Limb (tissue), 2 donors: ENCODE measurements at regions not wholly inside any gene's neighbourhood (a gene's known extent, or its start where the extent isn't known, plus 50 kb on each side); places are given as distances from the start of the nearest gene placed in this dataset.

Experiments
- DNase-seq, 2 donors: peaks; one replicate each; pipeline ENCODE4 v3.0.0-alpha.2; 2016; ENCODE audit errors: extremely low spot score in 2 of 2

- no peak for DNase-seq
Observed at GRCh38 chr22:48796310-48797015, 1031.2 kb downstream of the BRD1 start.

DNA sequence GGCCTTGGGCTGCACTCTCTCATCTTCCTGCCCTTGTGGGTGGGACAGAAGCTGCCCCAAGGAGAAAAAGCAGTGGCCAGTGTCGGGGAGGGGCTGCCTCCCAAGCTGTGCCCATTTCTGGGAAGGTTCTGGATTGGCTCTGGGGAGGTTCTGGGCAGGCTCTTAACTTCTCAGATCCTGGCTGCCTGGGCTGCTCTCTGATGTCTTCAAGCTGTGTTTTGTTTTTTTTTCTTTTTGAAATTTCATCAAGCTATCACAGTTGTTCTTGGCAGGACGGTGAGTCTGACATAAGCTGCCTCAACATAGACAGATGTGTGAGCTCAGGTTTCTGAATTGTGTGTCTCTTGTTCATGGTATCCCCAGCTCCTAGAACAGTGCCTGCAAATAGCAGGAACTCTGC is 1032.0 kb downstream of the BRD1 start:
- DNase-seq, result peak in 1 of 2 donors; percentile 38

DNA sequence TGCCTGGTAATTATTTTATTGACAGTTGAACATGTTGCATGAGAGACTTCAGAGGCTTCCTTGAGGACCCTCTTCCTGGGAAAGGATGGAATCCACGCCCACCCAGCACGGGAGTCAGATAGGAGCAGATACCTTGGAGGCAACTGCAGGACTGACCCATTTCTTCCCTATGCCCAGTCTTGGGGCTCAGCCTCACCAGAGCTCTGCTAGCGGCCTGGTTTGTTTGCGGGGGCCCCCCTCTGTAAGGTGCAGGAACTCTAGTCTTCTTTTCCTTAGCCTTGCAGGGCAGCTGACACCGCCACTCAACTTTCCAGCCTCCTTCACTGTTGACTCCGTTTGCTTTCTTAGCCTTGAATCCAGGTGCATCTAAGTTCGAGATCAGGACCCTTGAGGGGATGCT is 1032.8 kb downstream of the BRD1 start:
- no peak for DNase-seq

DNA sequence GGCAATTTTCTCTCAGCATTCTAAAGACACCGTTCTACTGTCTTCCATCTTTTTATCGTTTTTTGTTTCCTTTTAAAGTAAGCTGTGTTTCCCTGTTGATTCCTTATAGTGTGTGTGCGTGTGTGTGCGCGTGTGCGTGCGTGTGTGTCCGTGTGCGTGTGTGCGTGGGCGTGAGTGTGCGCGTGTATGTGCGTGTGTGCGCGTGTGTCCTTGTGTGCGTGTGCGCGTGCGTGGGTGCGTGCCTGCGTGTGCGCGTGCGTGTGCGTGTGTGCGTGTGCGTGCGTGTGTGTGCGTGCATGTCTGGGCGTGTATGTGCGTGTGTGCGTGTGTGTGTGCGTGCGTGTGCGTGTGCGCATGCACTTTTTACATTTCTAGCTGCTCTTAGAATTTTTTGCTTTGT is 1033.7 kb downstream of the BRD1 start:
- DNase-seq, result no peak

- DNase-seq, result no peak
Observed at GRCh38 chr22:48786679-48786996, 1041.0 kb downstream of the BRD1 start.

DNA sequence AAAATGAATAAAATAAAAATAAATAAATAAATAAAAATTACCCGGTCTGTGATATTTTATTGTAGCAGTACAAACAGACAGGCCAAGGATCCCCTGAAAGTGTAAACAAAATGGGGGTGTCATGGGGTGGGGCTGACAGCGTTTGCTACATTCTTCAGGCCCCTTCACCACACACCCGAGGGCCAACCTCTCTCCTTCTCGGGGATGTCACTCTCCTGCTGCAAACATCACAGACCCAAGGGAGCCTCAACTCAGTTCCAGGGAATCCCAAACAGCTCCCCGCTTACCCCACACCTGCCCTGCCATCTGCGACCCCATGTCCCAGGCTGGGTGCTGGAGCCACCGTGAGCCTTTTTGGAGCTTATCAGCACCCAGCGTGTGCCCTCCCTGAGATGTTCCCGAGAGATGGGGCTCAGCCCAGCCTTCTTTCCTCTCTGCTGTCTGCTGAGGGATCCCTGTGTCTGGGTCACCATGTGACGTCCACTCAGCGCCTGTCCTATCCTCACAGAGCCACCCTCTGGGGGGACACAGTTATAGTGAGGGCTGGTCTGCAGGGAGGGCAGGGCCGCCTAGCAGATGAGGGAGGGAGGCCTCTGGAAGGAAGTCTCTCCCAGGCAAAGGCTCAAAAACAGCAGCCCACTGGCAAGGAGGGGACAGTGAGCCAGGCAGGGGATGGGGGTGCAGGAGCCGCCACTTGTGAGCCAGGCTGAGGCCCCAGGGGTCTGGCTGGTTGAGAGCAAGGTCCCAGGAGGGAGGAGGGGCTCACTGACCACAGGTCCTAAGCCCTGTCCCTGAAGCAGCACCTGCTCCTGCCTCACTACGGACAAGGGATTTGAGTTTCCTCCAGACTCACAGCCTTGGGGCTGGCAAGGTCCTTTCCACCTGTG is 1041.6 kb downstream of the BRD1 start:
- no peak for DNase-seq

- no peak for DNase-seq
Observed at GRCh38 chr22:48784701-48785503, 1042.8 kb downstream of the BRD1 start.

- no peak for DNase-seq
Observed at GRCh38 chr22:48783821-48784266, 1043.8 kb downstream of the BRD1 start.

DNA sequence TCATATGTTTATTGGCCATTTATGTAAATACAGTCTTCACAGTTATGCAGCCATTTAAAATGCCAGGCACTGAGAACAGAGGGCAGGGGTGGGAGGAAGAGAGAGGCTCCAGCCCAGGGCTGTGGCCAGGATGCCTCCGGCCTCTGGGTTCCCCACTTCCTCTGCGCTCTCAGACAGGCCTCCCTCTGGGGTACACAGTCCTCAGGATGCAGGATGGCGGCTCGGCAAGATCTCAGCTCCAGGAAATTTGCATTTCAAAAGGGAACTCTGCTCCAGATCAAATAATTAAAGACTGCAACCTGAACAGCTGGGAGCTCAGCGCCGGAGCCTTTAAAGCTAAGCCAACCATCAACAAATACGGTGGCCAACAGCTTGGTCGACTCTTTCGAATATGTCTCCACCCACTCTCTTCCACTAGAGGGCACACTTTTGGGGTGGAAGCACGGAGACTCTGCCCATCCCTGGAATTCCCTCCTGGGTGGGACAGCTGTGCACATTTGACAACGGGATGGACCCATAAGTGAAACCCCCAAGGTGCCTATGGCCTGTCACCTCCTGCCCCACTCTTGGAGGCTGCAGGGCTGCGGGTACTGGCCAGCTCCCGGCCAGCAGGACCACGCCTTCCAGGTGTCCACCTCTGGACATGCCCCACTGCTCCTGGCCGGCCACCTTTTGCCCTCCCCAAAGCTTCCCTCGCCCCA is 1044.7 kb downstream of the BRD1 start:
- no peak for DNase-seq

- DNase-seq, result no peak
Observed at GRCh38 chr22:48782326-48782725, 1045.3 kb downstream of the BRD1 start.

DNA sequence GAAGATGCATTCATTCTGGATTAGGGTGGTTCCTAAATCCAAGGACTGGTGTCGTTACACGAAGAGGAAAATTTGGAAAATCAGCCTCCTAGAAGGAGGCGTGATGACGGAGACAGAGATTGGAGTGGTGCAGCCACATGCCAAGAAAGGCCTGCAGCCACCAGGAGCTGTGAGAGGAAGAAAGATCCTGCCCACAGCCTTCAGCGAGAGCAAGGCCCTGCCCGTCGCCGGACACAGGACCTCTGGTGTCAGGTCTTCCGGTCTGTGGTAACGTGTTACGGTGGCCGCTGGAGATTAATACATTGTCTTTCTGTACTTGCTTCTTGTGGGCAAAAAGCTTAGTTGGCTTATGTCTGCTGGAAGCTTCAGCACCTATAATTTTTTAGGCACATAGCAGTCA is 1045.8 kb downstream of the BRD1 start:
- DNase-seq, result no peak

DNA sequence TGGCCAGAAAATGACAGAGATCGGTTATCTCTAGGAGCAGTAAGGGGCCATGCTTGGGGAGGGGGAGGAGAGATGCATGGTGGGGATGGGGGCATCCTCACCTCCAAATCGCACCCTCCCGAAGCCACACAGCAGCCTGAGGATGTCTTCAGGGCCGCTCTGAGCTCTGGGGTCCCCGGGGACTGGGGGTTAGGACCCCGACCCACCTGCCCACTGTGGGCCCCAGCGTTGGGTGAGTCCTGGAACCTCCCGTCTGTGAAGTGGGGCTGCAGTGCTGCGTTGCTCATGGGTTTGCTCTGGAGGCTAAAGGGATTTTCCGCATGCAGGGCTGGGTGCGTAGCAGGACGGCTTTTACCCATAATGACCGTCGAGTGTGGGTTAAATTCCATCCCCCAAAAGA is 1046.3 kb downstream of the BRD1 start:
- DNase-seq, result no peak

DNA sequence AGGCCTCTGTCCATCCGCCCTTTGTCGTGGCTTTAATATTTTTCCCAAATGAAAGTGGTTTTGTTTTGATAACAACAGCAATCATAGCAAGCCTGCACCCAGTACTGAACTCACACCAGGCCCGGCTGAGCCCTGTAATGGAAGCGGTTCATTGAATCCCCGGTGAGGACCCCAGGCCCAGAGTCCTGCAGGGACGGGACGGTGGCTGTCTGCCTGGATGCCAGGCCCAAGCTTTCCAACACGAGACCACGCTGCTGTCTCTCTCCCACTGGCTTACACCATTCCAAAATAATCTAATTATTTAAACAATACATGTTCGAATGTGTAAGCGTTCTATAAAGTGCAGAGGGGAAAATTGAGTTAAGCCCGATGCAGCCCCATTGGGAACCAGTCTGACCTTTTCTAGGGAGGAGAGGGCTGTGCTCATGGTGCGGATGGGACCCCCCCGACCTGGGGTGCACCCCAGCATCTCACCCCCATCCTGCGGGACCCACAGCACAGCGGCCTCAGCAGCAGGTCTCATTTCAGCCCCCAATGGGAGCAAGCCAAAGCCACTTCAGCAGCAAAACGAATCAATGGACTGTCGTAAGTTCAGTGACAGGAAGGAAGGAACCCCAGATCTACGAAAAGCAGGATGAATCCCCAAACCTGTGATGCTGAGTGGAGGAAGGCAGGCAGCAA is 1046.9 kb downstream of the BRD1 start:
- DNase-seq, result no peak

DNA sequence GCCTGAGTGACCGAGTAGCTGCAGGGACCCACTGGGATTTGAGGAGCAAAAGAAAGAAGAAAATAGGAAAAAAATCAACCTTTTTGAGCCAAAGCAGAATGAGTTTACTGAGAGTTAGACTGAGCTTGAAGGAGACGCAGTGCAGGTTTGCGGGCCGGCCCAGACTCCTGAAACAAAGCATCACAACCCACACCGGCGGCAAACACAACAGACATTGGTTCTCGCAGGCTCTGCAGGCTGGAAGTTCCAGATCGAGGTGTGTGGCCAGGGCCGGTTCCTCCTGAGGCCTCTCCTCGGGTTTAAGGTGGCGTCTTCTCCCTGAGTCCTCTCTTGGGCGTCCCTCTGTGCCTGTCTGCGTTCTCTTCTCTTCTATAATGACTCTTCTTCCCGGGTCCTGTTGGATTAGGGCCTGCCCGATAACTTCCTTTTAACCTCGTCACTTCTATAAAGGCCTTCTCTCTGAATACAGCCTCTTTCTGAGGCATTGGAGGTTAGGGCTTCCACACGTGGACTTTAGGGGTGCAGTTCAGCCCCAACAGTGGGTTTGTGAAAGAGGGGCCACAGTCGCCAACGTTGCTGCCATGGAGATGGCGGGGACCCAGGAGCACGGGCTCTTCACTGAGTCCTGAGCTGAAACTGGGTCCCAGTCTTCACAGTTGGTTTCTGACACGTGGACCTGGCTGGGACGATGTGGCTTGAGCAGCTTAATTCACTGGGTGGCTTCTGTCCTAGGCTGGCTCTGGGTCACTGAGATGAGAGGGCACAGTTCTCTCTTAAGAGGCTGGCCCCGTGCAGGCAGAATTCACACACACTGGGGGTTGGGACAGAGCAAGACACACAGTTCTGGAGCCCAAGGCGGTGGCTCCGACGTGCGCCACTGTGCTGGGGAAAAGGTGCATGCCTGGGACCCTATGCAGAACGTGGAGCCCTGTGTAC is 1047.7 kb downstream of the BRD1 start:
- DNase-seq, result no peak

DNA sequence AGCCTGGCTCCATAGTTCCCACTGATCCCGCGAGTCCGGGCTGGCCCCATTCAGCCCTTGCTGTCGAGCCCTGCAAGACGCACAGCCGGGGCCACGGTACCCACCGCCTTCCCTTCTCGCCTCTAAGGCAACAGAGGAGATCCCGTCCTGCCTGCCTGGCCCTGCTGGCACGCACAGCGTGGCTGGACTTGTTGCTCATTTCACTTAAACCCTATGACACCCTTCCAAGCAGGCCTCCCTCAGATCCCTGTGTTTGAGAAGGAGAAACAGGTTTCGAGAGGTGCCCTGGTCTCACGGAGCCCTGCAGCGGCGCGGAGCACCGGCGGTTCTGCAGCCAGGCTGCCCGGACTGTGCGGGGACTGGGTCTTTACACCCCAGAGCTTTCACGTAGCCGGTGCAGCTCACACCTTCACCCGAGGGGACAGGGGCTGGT is 1048.4 kb downstream of the BRD1 start:
- no peak for DNase-seq

DNA sequence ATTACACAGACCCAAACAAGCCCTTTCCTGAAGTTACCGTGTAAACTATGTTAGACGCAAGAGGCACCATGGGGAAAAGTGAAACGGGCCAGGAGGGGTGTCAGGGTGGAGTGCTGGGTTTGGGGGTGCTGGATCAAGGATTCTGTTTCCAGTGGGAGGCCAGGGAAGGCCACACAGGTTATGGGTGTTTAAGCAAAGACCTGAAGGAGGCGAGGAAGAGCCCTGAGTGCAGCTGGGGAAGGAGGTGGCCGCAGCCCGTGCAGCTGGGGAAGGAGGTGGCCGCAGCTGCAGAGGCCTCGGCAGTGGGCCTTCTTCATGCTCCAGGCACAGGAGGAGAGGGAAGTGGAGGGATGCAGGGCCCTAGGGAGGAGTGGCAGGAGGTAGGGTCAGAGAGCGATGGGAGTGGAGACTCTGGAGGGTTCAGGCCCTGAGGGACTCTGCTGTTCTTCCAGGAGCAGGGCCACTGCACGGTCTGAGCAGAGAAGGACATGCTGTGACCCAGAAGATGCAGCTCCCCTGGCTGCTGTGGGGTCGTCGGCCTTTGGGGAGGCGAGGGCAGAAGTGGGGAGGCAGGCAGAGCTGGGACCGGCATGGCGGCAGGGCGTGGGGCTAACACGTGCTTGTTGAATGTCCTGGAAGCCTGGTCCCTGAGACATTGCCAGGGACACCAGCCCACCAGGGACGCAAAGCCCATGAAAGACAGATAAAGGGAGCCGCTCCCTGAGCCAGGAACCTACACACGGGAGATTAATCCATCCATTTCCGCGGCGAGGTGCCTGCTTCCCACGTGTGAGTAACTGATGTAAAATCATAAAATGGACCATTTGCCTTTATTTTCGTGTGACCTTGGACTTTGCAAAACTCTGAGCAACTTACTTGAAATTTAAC is 1049.1 kb downstream of the BRD1 start:
- no peak for DNase-seq

DNA sequence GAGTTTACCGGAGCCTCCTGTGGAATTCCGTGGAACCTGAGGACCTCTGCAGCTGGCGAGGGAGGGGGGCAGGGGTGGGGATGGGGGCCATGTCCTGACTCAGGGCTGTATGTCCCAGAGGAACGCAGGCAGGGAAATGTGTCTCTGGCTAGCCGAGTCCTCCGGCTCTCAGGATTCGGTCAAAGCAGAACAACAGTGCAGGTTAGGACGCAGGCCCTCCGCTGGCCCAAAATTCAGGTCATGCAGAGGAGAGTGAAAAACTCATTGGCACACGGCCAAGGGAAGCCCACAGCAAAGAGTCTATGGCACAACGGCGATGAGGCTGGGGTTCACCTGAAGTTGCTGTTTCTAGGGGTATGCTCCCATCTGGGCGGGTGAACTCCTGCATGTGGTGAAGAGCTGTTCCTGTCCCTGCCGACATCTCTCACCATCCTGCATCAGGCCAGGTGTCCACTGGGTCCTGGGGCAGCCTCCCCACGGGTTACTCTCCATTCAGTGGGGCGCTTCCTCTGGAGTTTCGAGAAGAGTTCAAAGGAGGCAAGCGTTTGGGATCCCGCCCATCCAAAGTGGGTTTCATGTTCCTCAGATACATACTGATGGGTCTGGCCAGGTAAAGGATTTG is 1055.3 kb downstream of the BRD1 start:
- DNase-seq, result no peak

DNA sequence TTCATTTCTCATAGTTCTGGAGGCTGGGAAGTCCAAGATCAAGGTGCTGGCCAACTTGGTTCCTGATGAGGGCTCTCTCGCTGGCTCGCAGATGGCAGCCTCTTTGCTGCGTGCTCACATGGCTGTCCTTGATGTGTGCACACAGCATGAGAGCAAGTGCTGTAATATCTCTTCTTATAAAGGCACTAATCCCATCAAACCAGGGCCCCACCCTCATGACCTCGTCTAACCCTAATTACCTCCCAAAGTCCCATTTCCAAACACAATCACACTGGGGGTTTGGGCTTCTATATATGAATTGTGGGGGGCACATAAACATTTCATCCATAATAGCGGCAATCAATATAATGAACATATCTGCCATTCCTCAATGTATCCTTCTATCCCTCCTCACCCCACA is 1062.1 kb downstream of the BRD1 start:
- DNase-seq, result no peak
